ENCODE measurements at regions not wholly inside any gene's neighbourhood (a gene's known extent, or its start where the extent isn't known, plus 50 kb on each side); places are given as distances from the start of the nearest gene placed in this dataset.

DNA sequence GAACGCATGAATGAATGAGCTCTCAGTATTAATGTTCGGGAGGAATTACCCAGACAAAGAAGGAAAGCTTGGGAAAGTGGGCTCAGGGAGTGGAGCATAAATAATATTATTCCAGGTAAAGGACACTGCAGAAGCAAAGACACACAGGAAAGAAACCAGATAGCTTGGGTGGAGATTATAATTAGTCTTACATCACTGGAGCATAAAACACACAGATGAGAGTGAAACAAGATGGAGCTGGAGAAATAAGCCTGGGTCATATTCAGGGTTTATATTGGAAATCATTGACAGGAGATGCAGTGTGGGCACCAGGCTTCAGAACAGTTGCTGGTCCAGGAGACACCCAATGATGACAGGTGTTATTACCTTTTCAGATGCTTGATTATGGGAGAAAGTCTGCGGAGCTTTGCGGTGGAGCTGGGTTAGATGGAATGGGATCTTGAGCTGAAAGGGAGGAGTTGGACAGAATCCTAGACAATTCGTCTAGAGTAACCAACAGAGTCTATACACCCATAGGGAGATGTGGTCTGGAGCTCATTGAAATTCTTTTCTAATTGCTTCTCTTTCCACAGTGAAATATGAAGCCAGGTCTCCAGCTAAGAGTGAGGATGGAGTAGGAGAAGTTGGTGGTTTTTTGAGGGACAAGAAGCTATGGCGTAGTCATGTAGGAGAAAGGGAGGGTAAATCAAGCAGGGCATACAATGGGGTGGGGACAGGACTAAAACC lies 227.2 kb downstream of the FAM76B start:
- TF ChIP-seq, protein P1, sequence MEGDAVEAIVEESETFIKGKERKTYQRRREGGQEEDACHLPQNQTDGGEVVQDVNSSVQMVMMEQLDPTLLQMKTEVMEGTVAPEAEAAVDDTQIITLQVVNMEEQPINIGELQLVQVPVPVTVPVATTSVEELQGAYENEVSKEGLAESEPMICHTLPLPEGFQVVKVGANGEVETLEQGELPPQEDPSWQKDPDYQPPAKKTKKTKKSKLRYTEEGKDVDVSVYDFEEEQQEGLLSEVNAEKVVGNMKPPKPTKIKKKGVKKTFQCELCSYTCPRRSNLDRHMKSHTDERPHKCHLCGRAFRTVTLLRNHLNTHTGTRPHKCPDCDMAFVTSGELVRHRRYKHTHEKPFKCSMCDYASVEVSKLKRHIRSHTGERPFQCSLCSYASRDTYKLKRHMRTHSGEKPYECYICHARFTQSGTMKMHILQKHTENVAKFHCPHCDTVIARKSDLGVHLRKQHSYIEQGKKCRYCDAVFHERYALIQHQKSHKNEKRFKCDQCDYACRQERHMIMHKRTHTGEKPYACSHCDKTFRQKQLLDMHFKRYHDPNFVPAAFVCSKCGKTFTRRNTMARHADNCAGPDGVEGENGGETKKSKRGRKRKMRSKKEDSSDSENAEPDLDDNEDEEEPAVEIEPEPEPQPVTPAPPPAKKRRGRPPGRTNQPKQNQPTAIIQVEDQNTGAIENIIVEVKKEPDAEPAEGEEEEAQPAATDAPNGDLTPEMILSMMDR (conservative IDR thresholded peaks at IDR 0.05): no peak
- no peak for TF ChIP-seq ZFX (IDR thresholded peaks at IDR 0.05)

Measured in C4-2B (cell line).